Fibroblast of lung (primary cell): ENCODE measurements at regions not wholly inside any gene's neighbourhood (a gene's known extent, or its start where the extent isn't known, plus 50 kb on each side); places are given as distances from the start of the nearest gene placed in this dataset.

Experiments
- CTCF ChIP-seq, 2 donors: IDR thresholded peaks in 1 of 2; conservative IDR thresholded peaks in 1 of 2; 1 replicate in 1 of 2; 2 replicates in 1 of 2; pipeline ENCODE4 v1.5.1; 2011 to 2012; ENCODE audit warnings: low read length in 2 of 2, control low read depth in 1 of 2, inconsistent platforms in 1 of 2, low read depth in 1 of 2, mild to moderate bottlenecking in 1 of 2
- EZH2 ChIP-seq: IDR thresholded peaks from 2 replicates; pipeline ENCODE4 v1.5.1; 2012; ENCODE audit warnings: low read length, control low read depth, mild to moderate bottlenecking; ENCODE audit errors: missing control alignments

- TF ChIP-seq CTCF (conservative IDR thresholded peaks at IDR 0.05 in 1 of 2, IDR thresholded peaks at IDR 0.05 in 1 of 2; ENCODE audit: low read depth in 1 of 2, low read length in 2 of 2) (no peak), EZH2 (no peak)
Observed at GRCh38 chr4:179544496-179544895, 2102.3 kb upstream of the AGA start.
